Spleen (tissue), 7 donors: ENCODE measurements at regions not wholly inside any gene's neighbourhood (a gene's known extent, or its start where the extent isn't known, plus 50 kb on each side); places are given as distances from the start of the nearest gene placed in this dataset.

Experiments
- CTCF ChIP-seq, 11 experiments: fragments of 200-600 bp in 7 of 11; fragments of 450-650 bp in 4 of 11; sonication (generic) in 4 of 11; IDR thresholded peaks in 8 of 11; conservative IDR thresholded peaks in 3 of 11; 1 replicate in 7 of 11; 2 replicates in 4 of 11; pipeline versions ENCODE4 v1.4.0 to v1.8.0; 2016 to 2021; ENCODE audit warnings: antibody characterized with exemption in 11 of 11, inconsistent platforms in 4 of 11, mild to moderate bottlenecking in 1 of 11
- POLR2A ChIP-seq, 3 donors: fragments of 450-650 bp; IDR thresholded peaks; one replicate each; pipeline ENCODE4 v1.5.1; 2017; ENCODE audit warnings: antibody characterized with exemption in 3 of 3, mild to moderate bottlenecking in 1 of 3
- donor health status: DM: no; HTN: no; CAD: no; lungs with moderate emphysema.
- donor health status: DM: no; HTN: no; CAD: no.
- donor health status: DM: no; HTN: no; CAD: no.

DNA sequence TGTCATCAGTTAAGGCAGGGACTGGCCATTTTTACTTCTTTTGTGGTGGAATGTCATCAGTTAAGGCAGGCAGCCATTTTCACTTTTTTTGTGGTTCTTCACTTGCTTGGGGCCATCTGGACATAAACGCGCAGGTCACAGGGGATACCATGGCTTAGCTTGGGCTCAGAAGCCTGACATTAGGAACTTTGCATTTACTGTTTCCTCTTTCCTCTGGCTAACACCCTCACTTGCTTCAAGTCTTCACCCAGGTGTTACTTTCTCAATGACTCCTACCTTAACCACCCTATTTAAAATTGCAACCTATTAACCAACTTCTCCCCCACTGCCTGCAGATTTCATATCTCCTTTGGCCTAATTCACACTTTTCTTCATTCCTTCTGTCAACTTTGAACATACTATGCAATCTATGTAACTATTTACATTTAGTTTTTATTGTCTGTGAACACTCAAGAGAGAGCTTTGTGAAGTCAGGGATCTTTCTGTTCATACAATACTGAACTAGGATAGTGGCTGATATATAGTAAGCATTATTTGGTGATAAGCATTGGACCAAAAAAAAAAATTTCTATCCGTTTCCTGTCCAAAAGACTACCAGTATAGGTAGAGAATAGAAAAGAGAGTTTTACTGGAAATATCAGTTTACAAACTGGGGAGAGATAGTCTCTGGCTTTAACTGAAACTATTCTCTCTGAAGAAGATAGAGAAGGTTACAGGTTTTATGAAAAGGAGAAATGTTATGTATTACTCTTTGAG lies 600.1 kb upstream of the ZNF804A start:
- TF ChIP-seq POLR2A (IDR thresholded peaks at IDR 0.05) (no peak), CTCF (IDR thresholded peaks at IDR 0.05 in 8 of 11, conservative IDR thresholded peaks at IDR 0.05 in 3 of 11) (no peak)
